GM21723 (cell line): ENCODE measurements at regions not wholly inside any gene's neighbourhood (a gene's known extent, or its start where the extent isn't known, plus 50 kb on each side); places are given as distances from the start of the nearest gene placed in this dataset.
"Not testable (repeated sequence)": the region's sequence is repeated elsewhere in the genome, so short reads cannot be mapped to it uniquely, and the experiment has no call there.

Experiments used
- ATAC-seq: cut with Tn5 transposase; IDR thresholded peaks from one replicate; pipeline ENCODE4 v1.9.1; 2021; ENCODE audit warnings: mild to moderate bottlenecking, moderate library complexity; ENCODE audit not compliant: unreplicated experiment

GRCh38 chr2:176944998-176945397 is 267.6 kb upstream of the HNRNPA3 start:
- no peak for ATAC-seq

GRCh38 chr2:176947754-176948153 is 264.8 kb upstream of the HNRNPA3 start:
- no peak for ATAC-seq

- not testable (repeated sequence) for ATAC-seq
These were observed 261.4 kb upstream of the HNRNPA3 start for GRCh38 chr2:176951218-176951617.

- no peak for ATAC-seq
These were observed 255.8 kb upstream of the HNRNPA3 start for GRCh38 chr2:176956791-176957190.

- ATAC-seq: no peak
These were observed 253.0 kb upstream of the HNRNPA3 start for GRCh38 chr2:176959614-176960013.

- no peak for ATAC-seq
These were observed 252.5 kb upstream of the HNRNPA3 start for GRCh38 chr2:176960061-176960460.

GRCh38 chr2:176960736-176961520 is 251.7 kb upstream of the HNRNPA3 start:
- no peak for ATAC-seq

GRCh38 chr2:176961775-176962619 is 250.6 kb upstream of the HNRNPA3 start:
- ATAC-seq: no peak

GRCh38 chr2:176963568-176964287 is 248.9 kb upstream of the HNRNPA3 start:
- no peak for ATAC-seq

GRCh38 chr2:176967911-176968450 is 244.6 kb upstream of the HNRNPA3 start:
- ATAC-seq: no peak

- no peak for ATAC-seq
These were observed 242.8 kb upstream of the HNRNPA3 start for GRCh38 chr2:176969642-176970359.

GRCh38 chr2:176976736-176977685 is 235.6 kb upstream of the HNRNPA3 start:
- ATAC-seq: no peak

GRCh38 chr2:176978921-176979320 is 233.7 kb upstream of the HNRNPA3 start:
- no peak for ATAC-seq

- ATAC-seq: no peak
These were observed 232.4 kb upstream of the HNRNPA3 start for GRCh38 chr2:176979981-176980710.

- no peak for ATAC-seq
These were observed 227.6 kb upstream of the HNRNPA3 start for GRCh38 chr2:176984987-176985386.

- no peak for ATAC-seq
These were observed 226.7 kb upstream of the HNRNPA3 start for GRCh38 chr2:176985871-176986270.

GRCh38 chr2:176986487-176986886 is 226.1 kb upstream of the HNRNPA3 start:
- no peak for ATAC-seq

GRCh38 chr2:176991411-176991810 is 221.2 kb upstream of the HNRNPA3 start:
- ATAC-seq: no peak
